SKM-1 (cell line): ENCODE measurements at regions not wholly inside any gene's neighbourhood (a gene's known extent, or its start where the extent isn't known, plus 50 kb on each side); places are given as distances from the start of the nearest gene placed in this dataset.

ENCODE experiments used
- DNase-seq: peaks from one replicate; lab custom pipeline; 2025; ENCODE audit not compliant: unreplicated experiment; lab: John Stamatoyannopoulos, UW

- no peak for DNase-seq
Measured at GRCh38 chr6:164183556-164184123, 769.1 kb downstream of the QKI start.

- DNase-seq: no peak
Measured at GRCh38 chr6:164178679-164179332, 764.3 kb downstream of the QKI start.

GRCh38 chr6:164169355-164169754 is 754.8 kb downstream of the QKI start:
- DNase-seq: no peak

- DNase-seq: no peak
Measured at GRCh38 chr6:164168595-164168994, 754.1 kb downstream of the QKI start.

GRCh38 chr6:164167873-164168405 is 753.4 kb downstream of the QKI start:
- DNase-seq: no peak

GRCh38 chr6:164166996-164167395 is 752.5 kb downstream of the QKI start:
- no peak for DNase-seq

GRCh38 chr6:164166515-164166914 is 752.0 kb downstream of the QKI start:
- no peak for DNase-seq

- no peak for DNase-seq
Measured at GRCh38 chr6:164164876-164165275, 750.4 kb downstream of the QKI start.

- no peak for DNase-seq
Measured at GRCh38 chr6:164163239-164163638, 748.7 kb downstream of the QKI start.

- no peak for DNase-seq
Measured at GRCh38 chr6:164159061-164159460, 744.5 kb downstream of the QKI start.

- no peak for DNase-seq
Measured at GRCh38 chr6:164154588-164154987, 740.1 kb downstream of the QKI start.

- DNase-seq: no peak
Measured at GRCh38 chr6:164152611-164153010, 738.1 kb downstream of the QKI start.

GRCh38 chr6:164151161-164152120 is 736.9 kb downstream of the QKI start:
- DNase-seq: no peak

- no peak for DNase-seq
Measured at GRCh38 chr6:164150232-164150631, 735.7 kb downstream of the QKI start.

GRCh38 chr6:164148788-164149187 is 734.3 kb downstream of the QKI start:
- DNase-seq: no peak

GRCh38 chr6:164144316-164144715 is 729.8 kb downstream of the QKI start:
- DNase-seq: no peak

GRCh38 chr6:164142322-164142721 is 727.8 kb downstream of the QKI start:
- DNase-seq: no peak

- no peak for DNase-seq
Measured at GRCh38 chr6:164135511-164136132, 721.1 kb downstream of the QKI start.

- DNase-seq: no peak
Measured at GRCh38 chr6:164133095-164133494, 718.6 kb downstream of the QKI start.

GRCh38 chr6:164130585-164130984 is 716.1 kb downstream of the QKI start:
- no peak for DNase-seq

GRCh38 chr6:164130151-164130550 is 715.6 kb downstream of the QKI start:
- no peak for DNase-seq
